ENCODE measurements at regions not wholly inside any gene's neighbourhood (a gene's known extent, or its start where the extent isn't known, plus 50 kb on each side); places are given as distances from the start of the nearest gene placed in this dataset.

GRCh38 chr9:89549031-89549644 lies 51.2 kb upstream of the SEMA4D start:
- TF ChIP-seq CTCF (tag by site-specific recombination; IDR thresholded peaks at IDR 0.05) (peak; percentile 56), ZSCAN4 (tag by site-specific recombination; IDR thresholded peaks at IDR 0.05) (no peak)

Data from HEK293 (cell line).